A549 (cell line): ENCODE measurements at regions not wholly inside any gene's neighbourhood (a gene's known extent, or its start where the extent isn't known, plus 50 kb on each side); places are given as distances from the start of the nearest gene placed in this dataset.

Experiments
- ATAC-seq, 2 experiments: fragments of 200-7000 bp in 1 of 2; fragments of >200 bp in 1 of 2; cut with Nextera tagmentation in 1 of 2; cut with Tn5 transposase in 1 of 2; 3 replicates each; pipeline versions ENCODE4 v1.8.0 to v1.9.1; 2018 to 2020; ENCODE audit warnings: mild to moderate bottlenecking in 1 of 2, moderate library complexity in 1 of 2
- CTCF ChIA-PET: fragments of 300-600 bp; sonication (Branson Sonifier 250); formaldehyde crosslinking; extraction: SDS; loops from one replicate; lab custom pipeline; 2021; ENCODE audit warnings: antibody characterized with exemption, inconsistent platforms; lab: Yijun Ruan, JAX
- POLR2A ChIA-PET: fragments of 350-600 bp; formaldehyde crosslinking; extraction: SDS; loops from one replicate; lab custom pipeline; 2021; ENCODE audit warnings: antibody characterized with exemption, inconsistent platforms; lab: Yijun Ruan, JAX
- DNase-seq, 2 experiments: peaks; one replicate each; pipeline versions ENCODE4 v3.0.0 to v3.0.0-alpha.2; 2011 to 2016; ENCODE audit warnings: low read depth in 1 of 2, low spot score in 1 of 2
- FAIRE-seq: peaks from 2 replicates; lab custom pipeline; 2011; peaks lifted over from hg19 to GRCh38; lab: Jason Lieb, UNC
- H3K27ac ChIP-seq, 2 experiments: fragments of >200 bp; sonication (Bioruptor Twin); formaldehyde crosslinking; 3 replicates each; pipeline ENCODE4 v1.5.1; 2016 to 2017
- H3K4me1 ChIP-seq: fragments of >200 bp; sonication (Bioruptor Twin); formaldehyde crosslinking; 3 replicates; pipeline ENCODE4 v1.6.1; 2016
- H3K4me2 ChIP-seq: fragments of >200 bp; sonication (Bioruptor Twin); formaldehyde crosslinking; 3 replicates; pipeline ENCODE4 v1.6.1; 2016
- H3K4me3 ChIP-seq: fragments of >200 bp; sonication (Bioruptor Twin); formaldehyde crosslinking; 3 replicates; pipeline ENCODE4 v1.5.1; 2016
- H3K9me3 ChIP-seq: fragments of >200 bp; sonication (Bioruptor Twin); formaldehyde crosslinking; 3 replicates; pipeline ENCODE4 v1.6.1; 2016
- CBX2 ChIP-seq: fragments of 200-600 bp; sonication (generic); IDR thresholded peaks from 2 replicates; pipeline ENCODE4 v1.6.1; 2016; ENCODE audit warnings: low read depth, mild to moderate bottlenecking, borderline replicate concordance
- CBX8 ChIP-seq: fragments of 200-600 bp; sonication (generic); IDR thresholded peaks from 2 replicates; pipeline ENCODE4 v1.6.1; 2016
- CEBPB ChIP-seq, 2 experiments: fragments of >200 bp in 1 of 2; sonication (Bioruptor Twin) in 1 of 2; formaldehyde crosslinking in 1 of 2; IDR thresholded peaks; 2 replicates each; pipeline ENCODE4 v1.6.1; 2012 to 2016
- CTCF ChIP-seq: fragments of >200 bp; sonication (Bioruptor Twin); formaldehyde crosslinking; IDR thresholded peaks from 3 replicates; pipeline ENCODE4 v1.5.1; 2016
- EHF ChIP-seq: fragments of 250-450 bp; sonication (Bioruptor Pico); IDR thresholded peaks from 2 replicates; pipeline ENCODE4 v1.5.0; 2020; ENCODE audit warnings: mild to moderate bottlenecking
- ELK1 ChIP-seq: fragments of 150-350 bp; IDR thresholded peaks from 2 replicates; pipeline ENCODE4 v1.6.1; 2014; ENCODE audit warnings: low read depth, mild to moderate bottlenecking, low read length
- FOSB ChIP-seq: fragments of 250-450 bp; sonication (Bioruptor Pico); IDR thresholded peaks from 2 replicates; pipeline ENCODE4 v1.5.0; 2020; ENCODE audit warnings: mild to moderate bottlenecking, moderate library complexity
- FOSL2 ChIP-seq, 2 experiments: fragments of 450-650 bp in 1 of 2; fragments of >200 bp in 1 of 2; sonication (Bioruptor Twin) in 1 of 2; formaldehyde crosslinking; IDR thresholded peaks; 2 replicates each; pipeline versions ENCODE4 v1.5.0 to v1.6.1; 2016 to 2020; ENCODE audit warnings: mild to moderate bottlenecking in 1 of 2, moderate library complexity in 1 of 2
- FOXS1 ChIP-seq: fragments of 250-450 bp; sonication (Bioruptor Pico); IDR thresholded peaks from 2 replicates; pipeline ENCODE4 v1.5.0; 2020; ENCODE audit warnings: mild to moderate bottlenecking, moderate library complexity
- HEYL ChIP-seq: fragments of 250-450 bp; sonication (Bioruptor Pico); IDR thresholded peaks from 2 replicates; pipeline ENCODE4 v1.8.0; 2021; ENCODE audit warnings: mild to moderate bottlenecking, moderate library complexity
- HMGXB4 ChIP-seq: fragments of 250-450 bp; sonication (Bioruptor Pico); IDR thresholded peaks from 2 replicates; pipeline ENCODE4 v1.5.0; 2021; ENCODE audit warnings: mild to moderate bottlenecking, moderate library complexity, borderline replicate concordance
- HOXB13 ChIP-seq: fragments of 250-450 bp; sonication (Bioruptor Pico); IDR thresholded peaks from 2 replicates; pipeline ENCODE4 v1.5.0; 2020; ENCODE audit warnings: low read depth, mild to moderate bottlenecking, moderate library complexity
- HOXB5 ChIP-seq: fragments of 250-450 bp; sonication (Bioruptor Pico); IDR thresholded peaks from 2 replicates; pipeline ENCODE4 v1.5.0; 2020; ENCODE audit warnings: mild to moderate bottlenecking, moderate library complexity
- JUN ChIP-seq, 2 experiments: fragments of >200 bp; sonication (Bioruptor Twin); formaldehyde crosslinking; IDR thresholded peaks; 2 replicates in 1 of 2; 3 replicates in 1 of 2; pipeline ENCODE4 v1.6.1; 2016 to 2017
- KDM5A ChIP-seq: fragments of 200-600 bp; sonication (generic); IDR thresholded peaks from 2 replicates; pipeline ENCODE4 v1.6.1; 2016; ENCODE audit warnings: antibody characterized with exemption, mild to moderate bottlenecking
- NR3C1 ChIP-seq: fragments of >200 bp; sonication (Bioruptor Twin); formaldehyde crosslinking; IDR thresholded peaks from 3 replicates; pipeline ENCODE4 v1.6.1; 2017
- PBX3 ChIP-seq: IDR thresholded peaks from 2 replicates; pipeline ENCODE4 v1.6.1; 2012
- RAD21 ChIP-seq, 2 experiments: fragments of >200 bp in 1 of 2; sonication (Bioruptor Twin) in 1 of 2; formaldehyde crosslinking in 1 of 2; IDR thresholded peaks in 1 of 2; conservative IDR thresholded peaks in 1 of 2; 2 replicates in 1 of 2; 3 replicates in 1 of 2; pipeline ENCODE4 v1.6.1; 2012 to 2018; ENCODE audit warnings: inconsistent platforms in 1 of 2
- RNF2 ChIP-seq: fragments of 200-600 bp; sonication (generic); IDR thresholded peaks from 2 replicates; pipeline ENCODE4 v1.6.1; 2016; ENCODE audit warnings: low read depth, mild to moderate bottlenecking, antibody characterized with exemption, moderate library complexity, borderline replicate concordance
- SMC3 ChIP-seq: fragments of >200 bp; sonication (Bioruptor Twin); formaldehyde crosslinking; IDR thresholded peaks from 3 replicates; pipeline ENCODE4 v1.6.1; 2018; ENCODE audit warnings: inconsistent platforms
- SREBF2 ChIP-seq: fragments of 450-650 bp; IDR thresholded peaks from 2 replicates; pipeline ENCODE4 v1.6.1; 2014; ENCODE audit warnings: mild to moderate bottlenecking, moderate library complexity
- ZSCAN20 ChIP-seq: fragments of 250-450 bp; sonication (Bioruptor Pico); IDR thresholded peaks from 2 replicates; pipeline ENCODE4 v1.8.0; 2022; ENCODE audit warnings: mild to moderate bottlenecking, moderate library complexity
- WGBS: methylation state at CpG from one replicate; pipeline ENCODE4 v1.1.6; 2017; ENCODE audit errors: missing lambda C conversion rate; 5-methylcytosine and 5-hydroxymethylcytosine counted together

GRCh38 chr11:70755410-70756158 is 357.3 kb downstream of the CTTN start:
- FAIRE-seq (no peak), DNase-seq (peak; percentile 75 to 88), ATAC-seq (peak; percentile 97 to 100)
- CTCF ChIA-PET, result interaction anchor here (0.5 to 3.7 kb wide), 16 partner anchors 9 to 682 kb away, joined by 3 to 22 read pairs (median 4); no protein-coding TSS in a partner anchor
- Histone ChIP-seq H3K27ac (no peak overlapping the region), H3K4me3 (no peak overlapping the region), H3K4me1 (no peaks in the 10 kb centered on the region), H3K4me2 (no peak overlapping the region), H3K9me3 (peaks cover 22% of the 10 kb centered on the region)
- WGBS, result 58% methylated on average over 13 of the region's 37 CpGs
- TF ChIP-seq SMC3 (peak; percentile 74), SREBF2 (no peak), CTCF (peak; percentile 78), NR3C1 (no peak), FOSB (CRISPR knock-in tag) (no peak), JUN (IDR thresholded peaks at IDR 0.05) (no peak), RAD21 (conservative IDR thresholded peaks at IDR 0.05 in 1 of 2, IDR thresholded peaks at IDR 0.05 in 1 of 2) (peak; percentile 80 to 82), ELK1 (no peak)
- POLR2A ChIA-PET, result no interaction called here

- 84% methylated on average over 8 of the region's 8 CpGs for WGBS
- DNase-seq, result no peak
- POLR2A ChIA-PET, result no interaction called here
- TF ChIP-seq CEBPB (IDR thresholded peaks at IDR 0.05) (no peak), PBX3 (no peak), FOXS1 (CRISPR knock-in tag) (no peak), CBX2 (no peak), FOSL2 (IDR thresholded peaks at IDR 0.05) (no peak), FOSL2 (CRISPR knock-in tag; IDR thresholded peaks at IDR 0.05) (no peak), HMGXB4 (no peak), RNF2 (no peak), HEYL (no peak), HOXB5 (CRISPR knock-in tag) (no peak), KDM5A (no peak), ZSCAN20 (CRISPR knock-in tag) (no peak), FOSB (CRISPR knock-in tag) (no peak), EHF (CRISPR knock-in tag) (no peak), CBX8 (no peak), HOXB13 (no peak)
- ATAC-seq, result peak; percentile 12 to 14; a peak in 2 of 6 replicates
- H3K4me3 ChIP-seq, result no peak overlapping the region
- H3K4me1 ChIP-seq, result no peaks in the 10 kb centered on the region
- H3K4me2 ChIP-seq, result no peak overlapping the region
- peaks cover 16% of the 10 kb centered on the region for H3K9me3 ChIP-seq
- H3K27ac ChIP-seq, result no peak overlapping the region
- no peak for FAIRE-seq
- CTCF ChIA-PET, result interaction anchor here (0.6 to 3.7 kb wide), 16 partner anchors 9 to 683 kb away, joined by 3 to 22 read pairs (median 4); no protein-coding TSS in a partner anchor
Observed at GRCh38 chr11:70756341-70756740, 358.0 kb downstream of the CTTN start.
